NOMO-1 treated with DMSO at 0.1 percent for 48 hours (cell line): ENCODE measurements at regions not wholly inside any gene's neighbourhood (a gene's known extent, or its start where the extent isn't known, plus 50 kb on each side); places are given as distances from the start of the nearest gene placed in this dataset.

Experiments
- DNase-seq: peaks from one replicate; lab custom pipeline; 2025; ENCODE audit not compliant: unreplicated experiment; lab: John Stamatoyannopoulos, UW

DNA sequence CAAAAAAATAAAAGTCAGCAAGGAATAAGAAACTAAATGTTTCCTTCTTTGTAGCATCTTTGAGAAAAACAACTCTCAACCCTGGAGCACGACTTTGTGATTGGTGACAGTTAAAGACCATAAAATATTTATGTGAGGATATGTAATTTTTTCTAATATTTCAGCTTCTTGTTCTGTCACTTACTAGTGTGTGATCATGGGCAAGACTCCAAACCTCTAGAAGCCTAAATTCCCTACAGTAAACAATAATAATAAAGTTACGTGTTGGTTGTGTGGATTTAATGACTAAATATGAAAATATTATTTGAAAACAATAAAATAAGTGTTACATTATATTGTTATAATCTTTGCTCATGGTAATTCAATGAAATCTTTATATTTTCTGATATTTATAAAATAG is 735.6 kb upstream of the MARCKS start:
- DNase-seq = no peak

DNA sequence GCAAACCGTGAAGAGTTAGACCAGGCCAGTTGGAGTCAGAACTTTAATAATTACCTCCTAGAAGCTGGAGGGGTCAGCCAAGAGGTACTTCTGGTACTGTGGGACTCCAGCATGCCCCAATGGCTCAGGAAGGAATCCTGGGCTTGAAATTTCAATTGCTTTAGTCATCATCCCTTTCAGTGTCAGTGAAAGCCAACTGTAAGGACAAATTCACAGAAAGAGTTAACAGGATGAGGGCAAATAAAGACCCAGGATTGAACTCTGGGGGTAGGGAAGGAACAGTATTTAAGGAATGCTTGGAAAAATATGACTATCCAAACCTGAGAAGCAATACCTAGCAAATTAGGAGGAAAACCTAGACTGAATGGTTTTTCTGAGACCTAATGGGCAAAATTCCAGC is 735.1 kb upstream of the MARCKS start:
- DNase-seq = no peak

- DNase-seq = no peak
Measured at GRCh38 chr6:113125626-113126025, 731.5 kb upstream of the MARCKS start.

DNA sequence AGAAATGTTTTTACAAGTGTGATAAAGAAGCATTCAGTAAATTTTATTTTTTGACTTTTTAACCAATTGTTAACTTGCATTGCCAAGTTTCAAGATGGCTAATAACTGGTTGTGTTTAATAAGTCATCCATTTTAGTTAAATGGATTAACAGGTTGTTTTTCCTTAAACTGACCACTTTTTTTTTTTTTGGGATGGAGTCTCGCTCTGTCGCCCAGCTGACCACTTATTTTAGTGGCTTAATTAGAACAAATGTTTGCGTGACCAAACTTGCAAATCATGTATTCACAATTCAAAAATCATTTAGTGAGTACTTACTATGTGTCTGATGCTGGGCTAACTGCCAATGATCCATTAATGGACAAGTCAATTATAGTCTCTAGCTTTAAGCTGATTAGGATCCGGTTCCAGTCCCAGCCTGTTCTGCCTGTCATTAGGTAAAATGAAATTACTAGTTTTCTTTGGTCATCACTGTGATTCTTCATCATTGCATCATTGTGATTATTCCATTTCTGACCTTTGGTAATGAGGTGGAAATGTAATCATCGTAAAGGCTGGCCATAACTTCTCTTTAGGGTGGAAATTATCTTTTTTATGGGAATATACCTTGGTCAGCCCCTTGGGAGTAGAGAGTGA is 729.2 kb upstream of the MARCKS start:
- DNase-seq = no peak

GRCh38 chr6:113128661-113129060 is 728.5 kb upstream of the MARCKS start:
- DNase-seq = no peak

GRCh38 chr6:113129991-113130390 is 727.2 kb upstream of the MARCKS start:
- no peak for DNase-seq

- no peak for DNase-seq
Measured at GRCh38 chr6:113137426-113137825, 719.7 kb upstream of the MARCKS start.

DNA sequence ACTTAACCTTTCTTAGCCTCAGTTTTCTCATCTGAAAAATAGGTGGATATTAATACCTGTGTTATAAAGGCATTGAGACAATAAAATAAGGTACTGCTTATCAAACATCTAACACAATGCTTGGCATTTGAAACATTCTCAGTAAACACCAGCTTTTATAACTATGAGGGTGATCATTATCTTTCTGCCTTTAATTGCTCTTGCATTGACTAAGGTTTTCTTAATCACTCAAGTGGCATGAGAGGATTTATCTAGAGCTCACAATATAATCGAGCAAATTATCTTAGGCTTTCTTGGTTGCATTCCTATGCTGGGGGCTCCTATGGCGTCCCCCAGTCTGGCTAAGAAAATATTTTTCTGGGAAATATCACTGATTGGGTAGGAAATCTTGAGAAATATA is 716.4 kb upstream of the MARCKS start:
- no peak for DNase-seq

- DNase-seq = no peak
Measured at GRCh38 chr6:113141901-113142300, 715.2 kb upstream of the MARCKS start.

GRCh38 chr6:113142671-113143174 is 714.4 kb upstream of the MARCKS start:
- no peak for DNase-seq

DNA sequence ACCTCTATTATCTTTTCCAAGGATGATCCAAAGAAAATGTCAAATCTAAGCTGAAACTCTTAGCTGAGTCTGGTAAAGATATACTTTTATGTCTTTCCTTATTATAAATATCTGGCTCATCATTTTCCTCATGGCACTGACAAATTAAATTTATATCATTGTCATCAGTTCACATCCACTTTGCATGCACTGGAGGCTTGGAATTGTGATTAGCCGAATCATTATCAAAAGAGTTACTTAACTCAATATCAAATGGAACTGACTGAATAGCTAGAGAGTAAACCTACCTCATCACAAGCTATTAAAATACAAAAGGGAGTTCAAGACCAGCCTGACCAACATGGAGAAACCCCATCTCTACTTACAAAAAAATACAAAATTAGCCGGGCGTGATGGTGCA is 713.9 kb upstream of the MARCKS start:
- DNase-seq = no peak

DNA sequence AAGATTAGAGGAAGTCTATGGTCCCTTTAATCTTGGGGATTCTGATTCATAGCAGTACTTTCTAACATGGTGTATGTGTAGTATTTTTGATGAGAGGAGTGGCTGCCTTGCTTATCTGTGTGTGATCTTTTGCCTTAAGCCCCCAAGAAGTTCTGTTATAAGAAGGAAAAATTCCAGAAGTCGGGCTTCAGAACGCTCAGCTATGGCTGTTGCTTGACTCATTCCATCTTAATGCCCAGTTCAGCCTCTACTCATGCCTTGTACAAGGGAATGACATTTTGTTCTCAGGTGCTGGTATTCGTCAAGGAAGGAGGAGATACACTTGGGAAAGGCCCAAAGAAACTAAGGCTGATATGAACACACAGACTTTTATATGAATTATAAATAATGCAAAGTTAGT is 713.0 kb upstream of the MARCKS start:
- no peak for DNase-seq

DNA sequence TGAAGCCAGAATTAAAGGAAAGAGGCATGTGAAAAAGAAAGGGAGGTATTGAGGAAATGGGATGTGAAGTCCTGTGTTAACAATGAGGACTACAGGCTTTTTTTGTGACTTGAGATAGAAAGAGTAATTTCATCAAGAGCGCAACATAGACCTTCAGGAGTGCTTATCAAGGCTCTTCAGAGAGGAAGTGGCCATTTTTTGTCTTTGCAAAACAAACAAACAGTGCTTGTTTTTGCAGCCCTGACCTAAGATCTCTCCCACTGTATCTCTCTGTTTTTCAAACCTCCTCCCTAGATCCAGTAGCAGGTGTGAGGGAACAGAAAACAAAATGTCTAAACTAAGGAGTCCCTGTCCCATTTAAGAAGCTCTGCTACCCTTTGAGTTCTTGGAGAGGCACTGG is 710.3 kb upstream of the MARCKS start:
- DNase-seq = no peak

DNA sequence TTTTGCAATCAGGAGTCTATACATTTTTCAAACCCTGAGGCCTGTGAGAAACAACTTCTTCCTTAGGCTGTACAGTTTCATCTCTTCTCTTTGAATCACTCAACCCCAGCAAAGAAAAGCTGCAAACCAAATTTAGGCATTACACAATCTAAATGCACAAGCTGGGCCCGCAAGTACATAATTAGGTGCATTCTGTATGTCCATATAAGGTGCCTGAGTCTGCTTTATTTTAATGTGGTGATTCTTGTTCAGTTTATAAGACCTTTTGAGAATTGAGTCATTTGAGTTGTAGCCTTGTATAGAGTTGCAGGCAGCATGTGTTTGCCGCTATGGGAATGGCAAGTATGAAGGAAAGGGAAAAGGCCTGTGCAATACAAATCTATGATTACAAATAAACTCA is 709.6 kb upstream of the MARCKS start:
- peak; percentile 59 for DNase-seq

- DNase-seq = no peak
Measured at GRCh38 chr6:113148566-113148965, 708.6 kb upstream of the MARCKS start.

DNA sequence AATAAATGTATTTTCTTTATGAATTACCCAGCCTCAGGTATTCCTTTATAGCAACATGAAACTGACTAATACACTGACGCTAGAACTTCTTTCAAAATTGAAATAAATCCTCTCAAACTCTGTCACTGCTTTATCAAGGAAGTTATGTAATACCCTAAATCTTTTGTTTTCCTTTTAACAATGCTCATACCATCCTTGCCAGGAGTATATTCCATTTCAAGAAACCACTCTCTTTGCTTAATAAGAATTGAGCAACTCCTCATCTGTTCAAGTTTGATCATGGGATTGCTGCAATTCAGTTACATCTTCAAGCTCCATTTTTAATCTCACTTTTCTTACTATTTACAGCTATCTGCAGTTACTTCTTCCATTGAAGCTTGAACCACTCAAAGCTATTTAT is 707.6 kb upstream of the MARCKS start:
- no peak for DNase-seq

GRCh38 chr6:113160306-113161017 is 696.7 kb upstream of the MARCKS start:
- DNase-seq = no peak

GRCh38 chr6:113161018-113161315 is 696.2 kb upstream of the MARCKS start:
- no peak for DNase-seq

GRCh38 chr6:113162739-113163138 is 694.4 kb upstream of the MARCKS start:
- DNase-seq = no peak

DNA sequence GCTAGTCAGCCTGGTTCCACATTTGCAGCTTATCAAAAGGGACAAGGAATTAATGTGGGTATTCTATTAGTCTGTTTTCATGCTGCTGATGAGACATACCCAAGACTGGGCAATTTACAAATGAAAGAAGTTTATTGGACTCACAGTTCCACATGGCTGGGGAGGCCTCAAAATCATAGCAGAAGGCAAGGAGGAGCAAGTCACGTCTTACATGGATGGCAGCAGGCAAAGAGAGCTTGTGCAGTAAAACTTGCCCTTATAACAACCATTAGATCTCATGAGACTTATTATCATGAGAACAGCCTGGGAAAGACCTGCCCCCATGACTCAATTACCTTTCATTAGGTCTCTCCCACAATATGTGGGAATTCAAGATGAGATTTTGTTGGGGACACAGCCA is 689.1 kb upstream of the MARCKS start:
- DNase-seq = no peak

DNA sequence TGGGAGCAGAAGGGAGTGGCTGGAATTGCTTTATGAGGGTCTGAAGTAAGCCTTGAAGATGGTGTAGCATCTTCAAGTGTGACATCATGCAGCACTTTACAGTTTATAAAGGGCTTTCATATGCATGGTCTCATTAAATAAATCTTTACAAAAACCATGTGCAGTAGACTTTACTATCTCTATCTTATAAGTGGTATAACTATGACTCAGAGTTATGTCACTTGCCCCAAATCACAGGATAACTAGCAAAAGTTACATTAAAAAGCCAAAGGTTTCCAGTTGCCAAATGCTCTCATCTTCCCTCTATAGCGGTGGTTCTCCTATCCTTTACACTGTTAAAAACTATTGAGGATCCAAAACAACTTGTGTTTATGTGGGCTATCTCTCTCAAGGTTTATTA is 687.7 kb upstream of the MARCKS start:
- no peak for DNase-seq

DNA sequence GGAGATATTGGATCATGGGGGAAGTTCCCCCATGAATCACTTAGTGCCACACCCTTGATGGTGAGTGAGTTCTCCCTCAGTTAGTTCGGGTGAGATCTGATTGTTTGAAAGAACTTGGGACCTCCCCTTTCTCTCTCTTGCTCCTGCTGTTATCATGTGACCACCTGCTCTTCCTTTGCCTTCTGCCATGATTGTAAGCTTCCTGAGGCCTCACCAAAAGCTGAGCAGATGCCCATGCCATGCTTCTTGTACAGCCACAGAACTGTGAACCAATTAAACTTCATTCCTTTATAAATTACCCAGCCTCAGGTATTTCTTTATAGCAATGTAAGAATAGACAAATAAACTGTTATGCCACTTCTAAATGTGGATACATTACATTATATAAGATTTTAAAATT is 686.7 kb upstream of the MARCKS start:
- DNase-seq = no peak

DNA sequence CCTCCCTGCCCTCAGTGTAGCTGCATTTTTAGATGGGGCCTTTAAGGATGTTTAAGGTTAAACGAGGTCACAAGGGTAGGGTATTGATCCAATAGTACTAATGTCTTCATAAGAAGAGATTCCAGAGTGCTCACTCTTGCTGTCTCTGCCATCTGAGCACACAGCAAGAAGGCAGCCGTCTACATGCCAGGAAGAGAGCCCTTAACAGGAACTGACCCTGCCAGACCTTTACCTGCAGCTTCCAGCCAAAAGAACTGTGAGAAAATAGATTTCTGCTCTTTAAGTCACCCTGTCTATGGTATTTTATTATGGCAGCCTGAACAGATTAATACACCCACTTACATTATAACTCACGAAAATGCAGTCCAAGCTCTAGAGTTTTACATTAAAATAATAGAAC is 685.3 kb upstream of the MARCKS start:
- DNase-seq = no peak
